ENCODE measurements at regions not wholly inside any gene's neighbourhood (a gene's known extent, or its start where the extent isn't known, plus 50 kb on each side); places are given as distances from the start of the nearest gene placed in this dataset.

- no peak overlapping the region for H3K9ac ChIP-seq (ENCODE audit: extremely low read depth, insufficient read length, low read length)
- H3K4me2 ChIP-seq (ENCODE audit: insufficient read depth, insufficient read length, low read length), result no peak overlapping the region
- H3K4me1 ChIP-seq (ENCODE audit: insufficient read depth, low read length), result no peaks in the 10 kb centered on the region
- TF ChIP-seq CTCF (conservative IDR thresholded peaks at IDR 0.05), result no peak
- no peaks in the 10 kb centered on the region for H3K27me3 ChIP-seq (ENCODE audit: insufficient read depth, low read length)
- peaks cover under 1 to 2% (median 2%) of the 10 kb centered on the region in 3 experiments; a peak in 5 of 7 replicates for H3K36me3 Mint-ChIP-seq (ENCODE audit: insufficient read depth in 1 of 3, low read depth in 3 of 3)
- peaks cover 2 to 5% of the 10 kb centered on the region in 2 experiments; a peak in 3 of 4 replicates for H3K4me1 Mint-ChIP-seq
- no peak overlapping the region for H3K23ac ChIP-seq (ENCODE audit: insufficient read length, low read depth, low read length)
- peaks cover 54% of the 10 kb centered on the region for H3K27me3 Mint-ChIP-seq (ENCODE audit: low read depth)
- no peak overlapping the region for H2BK20ac ChIP-seq (ENCODE audit: low read depth, low read length, poor library complexity, severe bottlenecking)
- DNase-seq, result no peak
- H3K9me3 Mint-ChIP-seq, result peaks cover under 1% of the 10 kb centered on the region in 2 experiments
- no peak overlapping the region for H3K14ac ChIP-seq (ENCODE audit: insufficient read depth, low read length)
- no peak overlapping the region for H2AK5ac ChIP-seq (ENCODE audit: insufficient read length, low read length)
- no peaks in the 10 kb centered on the region for H4K20me1 ChIP-seq (ENCODE audit: control insufficient read depth, insufficient read depth, insufficient read length)
- H3K18ac ChIP-seq (ENCODE audit: insufficient read length, low read depth, low read length), result no peak overlapping the region
- no peaks in the 10 kb centered on the region for H3K79me1 ChIP-seq (ENCODE audit: insufficient read depth, low read depth, low read length, poor library complexity, severe bottlenecking)
- no peaks in the 10 kb centered on the region for H3K9me3 ChIP-seq (ENCODE audit: control insufficient read depth, low read depth, low read length)
- no peak overlapping the region for H2BK5ac ChIP-seq (ENCODE audit: insufficient read length, low read length)
- no peak overlapping the region for H3K27ac ChIP-seq (ENCODE audit: insufficient read length, low read depth, low read length)
- H2BK15ac ChIP-seq (ENCODE audit: low read depth, low read length), result no peak overlapping the region
- no CpG with 5 or more reads among the region's 9 CpGs for WGBS (ENCODE audit: extremely low coverage, insufficient read length, low lambda C conversion rate)
- no peak overlapping the region for H4K5ac ChIP-seq (ENCODE audit: insufficient read length, low read depth, low read length)
- no peak overlapping the region for H2BK12ac ChIP-seq (ENCODE audit: insufficient read length, low read depth, low read length)
- H3K27ac Mint-ChIP-seq, result no peak overlapping the region
- no peak overlapping the region for H3K56ac ChIP-seq (ENCODE audit: insufficient read length, low read depth, low read length)
- H3T11ph ChIP-seq (ENCODE audit: low read length), result no peak overlapping the region
- no peak overlapping the region for H3K4me3 Mint-ChIP-seq
- no peaks in the 10 kb centered on the region for H3K79me2 ChIP-seq (ENCODE audit: insufficient read depth, low read length)
- H2AFZ ChIP-seq (ENCODE audit: low read length), result no peak overlapping the region
- H4K91ac ChIP-seq (ENCODE audit: insufficient read length, low read depth, low read length), result no peak overlapping the region
- H2BK120ac ChIP-seq (ENCODE audit: low read depth, low read length, poor library complexity, severe bottlenecking), result no peak overlapping the region
- H3K23me2 ChIP-seq (ENCODE audit: insufficient read length, low read depth, low read length, poor library complexity, severe bottlenecking), result no peaks in the 10 kb centered on the region
- H4K8ac ChIP-seq (replicated peaks; ENCODE audit: insufficient read length, low read depth, low read length), result no peak overlapping the region
- no peak overlapping the region for H3K4ac ChIP-seq (ENCODE audit: low read depth, low read length)
Observed at GRCh38 chr9:38164659-38165221, 95.7 kb upstream of the SHB start.

Data from H9 (cell line).